Natural killer cell (primary cell): ENCODE measurements at regions not wholly inside any gene's neighbourhood (a gene's known extent, or its start where the extent isn't known, plus 50 kb on each side); places are given as distances from the start of the nearest gene placed in this dataset.

Experiments
- ATAC-seq, 3 donors: fragments of 150-1000 bp in 2 of 3; fragments of 200-7000 bp in 1 of 3; cut with Tn5 transposase; 1 replicate in 1 of 3; 2 replicates in 2 of 3; pipeline ENCODE4 v1.10.0; 2021; ENCODE audit warnings: mild to moderate bottlenecking in 2 of 3, moderate library complexity in 2 of 3
- DNase-seq, 2 donors: peaks; one replicate each; pipeline versions ENCODE4 v3.0.0 to v3.0.0-alpha.2; 2013 to 2021; ENCODE audit warnings: mixed read lengths in 1 of 2
- H3K27ac ChIP-seq: one replicate; pipeline ENCODE4 v1.5.1; 2013; ENCODE audit warnings: mild to moderate bottlenecking, low read length
- H3K27me3 ChIP-seq: one replicate; pipeline ENCODE4 v1.6.1; 2013; ENCODE audit warnings: low read length; ENCODE audit not compliant: control insufficient read depth, insufficient read depth
- H3K36me3 ChIP-seq: one replicate; pipeline ENCODE4 v1.6.1; 2013; ENCODE audit warnings: low read length; ENCODE audit not compliant: control insufficient read depth, insufficient read depth
- H3K4me1 ChIP-seq: one replicate; pipeline ENCODE4 v1.6.1; 2013; ENCODE audit warnings: low read length; ENCODE audit not compliant: control insufficient read depth, insufficient read depth
- H3K4me3 ChIP-seq: one replicate; pipeline ENCODE4 v1.5.1; 2013; ENCODE audit warnings: low read length
- H3K9me3 ChIP-seq: one replicate; pipeline ENCODE4 v1.6.1; 2013; ENCODE audit warnings: low read length; ENCODE audit not compliant: control insufficient read depth, insufficient read depth
- H3K27ac Mint-ChIP-seq, 2 donors: one replicate each; pipeline ENCODE4 v1.8.0; 2022; ENCODE audit warnings: mild to moderate bottlenecking in 2 of 2, mixed read lengths in 2 of 2, moderate library complexity in 1 of 2
- H3K27me3 Mint-ChIP-seq, 2 donors: one replicate each; pipeline ENCODE4 v1.8.0; 2022; ENCODE audit warnings: low read depth in 2 of 2, mixed read lengths in 2 of 2
- H3K36me3 Mint-ChIP-seq: one replicate; pipeline ENCODE4 v1.8.0; 2022; ENCODE audit warnings: mixed read lengths
- H3K4me1 Mint-ChIP-seq, 2 donors: one replicate each; pipeline ENCODE4 v1.8.0; 2022; ENCODE audit warnings: mixed read lengths in 2 of 2
- H3K4me3 Mint-ChIP-seq: one replicate; pipeline ENCODE4 v1.8.0; 2022; ENCODE audit warnings: mild to moderate bottlenecking, moderate library complexity, mixed read lengths
- H3K9me3 Mint-ChIP-seq, 2 donors: one replicate each; pipeline ENCODE4 v1.8.0; 2022; ENCODE audit warnings: mixed read lengths in 2 of 2
- CTCF ChIP-seq: fragments of 200-600 bp; IDR thresholded peaks from one replicate; pipeline ENCODE4 v1.8.0; 2022; ENCODE audit warnings: antibody characterized with exemption
- WGBS: methylation state at CpG from one replicate; pipeline ENCODE4 v1.1.7; 2013; ENCODE audit warnings: missing lambda C conversion rate; ENCODE audit not compliant: insufficient coverage; 5-methylcytosine and 5-hydroxymethylcytosine counted together
- intact Hi-C: fragments of 100-400 bp; cut with micrococcal nuclease; formaldehyde crosslinking; loops from one replicate; pipeline ENCODE4 v1.14.2; 2022

GRCh38 chr4:129614611-129615010 is 518.7 kb downstream of the C4orf33 start:
- Mint-ChIP-seq H3K4me3 (no peak overlapping the region), H3K27ac (no peak overlapping the region), H3K9me3 (peaks cover 0 to 4% of the 10 kb centered on the region in 2 donors), H3K27me3 (no peaks in the 10 kb centered on the region), H3K4me1 (no peaks in the 10 kb centered on the region), H3K36me3 (no peaks in the 10 kb centered on the region)
- DNase-seq (no peak), ATAC-seq (no peak)
- no peak overlapping the region for H3K4me3 ChIP-seq
- no peak for TF ChIP-seq CTCF
- WGBS = 75% methylated on average over 3 of the region's 3 CpGs
- H3K27ac ChIP-seq = no peak overlapping the region
- intact Hi-C loops = no loop called here
- H3K4me1 ChIP-seq = no peaks in the 10 kb centered on the region
- no peaks in the 10 kb centered on the region for H3K27me3 ChIP-seq
- peaks cover 5% of the 10 kb centered on the region for H3K9me3 ChIP-seq
- H3K36me3 ChIP-seq = no peaks in the 10 kb centered on the region

GRCh38 chr4:129622566-129622965 is 526.6 kb downstream of the C4orf33 start:
- Histone ChIP-seq H3K9me3 (no peaks in the 10 kb centered on the region), H3K4me1 (no peaks in the 10 kb centered on the region), H3K27ac (no peak overlapping the region), H3K36me3 (no peaks in the 10 kb centered on the region), H3K4me3 (no peak overlapping the region), H3K27me3 (no peaks in the 10 kb centered on the region)
- Mint-ChIP-seq H3K9me3 (peaks cover 3 to 6% of the 10 kb centered on the region in 2 donors), H3K4me3 (no peak overlapping the region), H3K27me3 (no peaks in the 10 kb centered on the region), H3K27ac (no peak overlapping the region), H3K4me1 (no peaks in the 10 kb centered on the region), H3K36me3 (no peaks in the 10 kb centered on the region)
- 58% methylated on average over 2 of the region's 2 CpGs for WGBS
- DNase-seq (no peak), ATAC-seq (no peak)
- TF ChIP-seq CTCF = no peak
- intact Hi-C loops = no loop called here

DNA sequence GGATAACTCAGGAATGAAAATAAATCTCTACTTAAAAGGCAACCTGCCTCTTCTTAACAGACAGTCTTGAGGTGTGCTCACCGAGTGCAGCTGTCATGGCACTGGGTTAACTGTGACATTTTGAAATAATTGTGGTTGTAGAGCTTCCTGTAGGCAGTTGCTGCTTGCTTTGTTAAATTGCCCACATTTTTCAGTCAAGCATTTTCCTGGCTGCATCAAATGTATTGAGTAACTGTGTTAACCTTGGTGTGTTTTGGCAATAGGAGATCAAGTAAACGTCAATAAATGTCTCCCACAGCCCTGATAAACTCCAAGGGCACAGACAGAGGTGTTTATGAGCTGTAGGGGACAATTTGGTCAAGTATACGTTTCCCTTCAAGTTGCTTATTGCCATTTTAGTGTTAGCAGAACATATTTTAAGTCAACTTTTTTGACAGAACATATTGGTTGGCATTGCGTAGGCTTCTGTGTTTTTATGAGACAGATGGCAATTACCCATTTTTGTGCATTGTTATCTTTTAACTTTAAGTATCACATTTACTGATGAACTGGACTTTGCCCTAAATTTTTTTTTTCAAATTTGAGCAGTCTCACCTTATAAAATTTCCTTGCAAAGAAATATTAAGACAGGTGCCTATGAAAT is 527.4 kb downstream of the C4orf33 start:
- 22% methylated on average over 4 of the region's 4 CpGs for WGBS
- no peak overlapping the region for H3K4me3 ChIP-seq
- H3K27ac Mint-ChIP-seq = no peak overlapping the region
- H3K27ac ChIP-seq = no peak overlapping the region
- peaks cover 3 to 6% of the 10 kb centered on the region in 2 donors for H3K9me3 Mint-ChIP-seq
- DNase-seq = no peak
- intact Hi-C loops = no loop called here
- no peak overlapping the region for H3K4me3 Mint-ChIP-seq
- ATAC-seq = peak in 1 of 3 donors; percentile 37
- H3K4me1 Mint-ChIP-seq = no peaks in the 10 kb centered on the region
- H3K9me3 ChIP-seq = no peaks in the 10 kb centered on the region
- H3K27me3 ChIP-seq = no peaks in the 10 kb centered on the region
- TF ChIP-seq CTCF = no peak
- no peaks in the 10 kb centered on the region for H3K27me3 Mint-ChIP-seq
- H3K4me1 ChIP-seq = no peaks in the 10 kb centered on the region
- no peaks in the 10 kb centered on the region for H3K36me3 ChIP-seq
- H3K36me3 Mint-ChIP-seq = no peaks in the 10 kb centered on the region

- WGBS = 41% methylated on average over 5 of the region's 5 CpGs
- intact Hi-C loops = no loop called here
Measured at GRCh38 chr4:129641179-129641578, 545.2 kb downstream of the C4orf33 start.

More at GRCh38 chr4:129641179-129641578, 545.2 kb downstream of the C4orf33 start:
- H3K27me3 ChIP-seq = no peaks in the 10 kb centered on the region
- DNase-seq = peak in 1 of 2 donors; percentile 49
- ATAC-seq = peak in 2 of 3 donors; percentile 29 to 45
- Mint-ChIP-seq H3K9me3 (no peaks in the 10 kb centered on the region), H3K27me3 (no peaks in the 10 kb centered on the region), H3K4me3 (no peak overlapping the region), H3K36me3 (no peaks in the 10 kb centered on the region), H3K4me1 (no peaks in the 10 kb centered on the region), H3K27ac (no peak overlapping the region)
- H3K4me3 ChIP-seq = no peak overlapping the region
- H3K9me3 ChIP-seq = no peaks in the 10 kb centered on the region
- H3K36me3 ChIP-seq = no peaks in the 10 kb centered on the region
- peak; percentile 59 for TF ChIP-seq CTCF
- H3K4me1 ChIP-seq = no peaks in the 10 kb centered on the region
- no peak overlapping the region for H3K27ac ChIP-seq
